GM13977 (cell line): ENCODE measurements at regions not wholly inside any gene's neighbourhood (a gene's known extent, or its start where the extent isn't known, plus 50 kb on each side); places are given as distances from the start of the nearest gene placed in this dataset.

Source experiments
- DNase-seq: peaks from one replicate; pipeline ENCODE4 v3.0.0; 2012; ENCODE audit warnings: low spot score
- CTCF ChIP-seq: IDR thresholded peaks from 2 replicates; pipeline ENCODE4 v1.5.1; 2012; ENCODE audit warnings: mild to moderate bottlenecking, control low read depth; ENCODE audit not compliant: insufficient read depth; ENCODE audit errors: extremely low read depth, missing control alignments
- in situ Hi-C: fragments of 300-500 bp; cut with MboI; formaldehyde crosslinking; loops from one replicate; pipeline ENCODE4 v1.12.0; 2022; ENCODE audit warnings: low sequenced_read_pairs, low pct_unique_long_range_greater_than_20kb, mixed read lengths, inconsistent platforms; ENCODE audit not compliant: unreplicated experiment

- no peak for DNase-seq
- in situ Hi-C loops = no loop called here
- no peak for TF ChIP-seq CTCF
Observed at GRCh38 chr7:26443751-26444150, 152.1 kb downstream of the SNX10 start.

- in situ Hi-C loops = no loop called here
- no peak for TF ChIP-seq CTCF
- DNase-seq = no peak
Observed at GRCh38 chr7:26444555-26444954, 152.9 kb downstream of the SNX10 start.

GRCh38 chr7:26447116-26447515 lies 155.5 kb downstream of the SNX10 start:
- in situ Hi-C loops = no loop called here
- no peak for DNase-seq
- no peak for TF ChIP-seq CTCF

GRCh38 chr7:26449175-26450165 lies 157.8 kb downstream of the SNX10 start:
- in situ Hi-C loops = no loop called here
- DNase-seq = no peak
- TF ChIP-seq CTCF = no peak

GRCh38 chr7:26451997-26452396 lies 160.3 kb downstream of the SNX10 start:
- in situ Hi-C loops = no loop called here
- no peak for DNase-seq
- TF ChIP-seq CTCF = no peak

GRCh38 chr7:26454180-26454579 lies 162.5 kb downstream of the SNX10 start:
- in situ Hi-C loops = no loop called here
- no peak for TF ChIP-seq CTCF
- DNase-seq = no peak
